ENCODE measurements at regions not wholly inside any gene's neighbourhood (a gene's known extent, or its start where the extent isn't known, plus 50 kb on each side); places are given as distances from the start of the nearest gene placed in this dataset.

DNA sequence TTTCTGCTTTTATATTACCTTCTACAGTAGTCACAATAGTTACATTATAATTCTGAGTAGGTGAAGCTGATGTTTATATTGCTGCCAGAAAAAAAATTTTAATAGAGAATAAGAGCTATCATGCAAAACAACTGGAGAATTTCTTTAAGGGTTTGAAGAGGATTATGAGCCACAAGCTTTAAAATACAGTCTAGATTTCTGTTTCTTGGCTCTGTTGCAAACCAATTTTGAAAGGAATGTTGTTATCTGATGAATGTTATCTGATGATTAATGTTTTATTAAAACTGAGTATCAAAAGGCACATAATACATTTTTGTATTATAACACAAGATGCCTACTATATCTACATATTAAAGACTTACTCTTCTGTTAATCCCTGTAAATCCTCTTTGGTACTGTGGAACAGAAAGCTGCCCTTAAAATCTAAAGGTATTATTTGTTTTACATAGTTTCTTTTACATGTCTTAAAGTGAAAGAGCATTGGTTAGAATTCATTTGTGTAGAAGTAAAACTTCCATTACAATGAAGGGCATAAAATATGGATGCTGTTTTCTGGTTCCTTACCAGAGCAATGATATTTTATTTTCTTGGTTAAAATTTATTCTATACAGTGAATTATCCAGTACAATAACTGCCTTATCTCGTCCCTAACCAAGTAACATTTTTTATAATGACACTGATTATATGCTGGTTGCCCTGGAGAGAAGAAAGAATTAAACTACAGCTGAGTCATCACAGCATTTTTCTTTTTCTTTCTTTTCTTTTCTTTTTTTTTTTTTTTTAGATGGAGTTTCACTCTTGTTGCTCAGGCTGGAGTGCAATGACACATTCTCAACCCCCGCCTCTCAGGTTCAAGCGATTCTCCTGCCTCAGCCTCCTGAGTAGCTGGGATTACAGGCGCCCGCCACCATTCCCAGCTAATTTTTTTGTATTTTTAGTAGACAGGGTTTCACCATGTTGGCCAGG, 205.7 kb downstream of the TANC2 start:
- TF ChIP-seq EP300 (conservative IDR thresholded peaks at IDR 0.05; ENCODE audit: poor library complexity, severe bottlenecking) (no peak), MXI1 (conservative IDR thresholded peaks at IDR 0.05; ENCODE audit: poor library complexity, severe bottlenecking) (no peak), SMC3 (conservative IDR thresholded peaks at IDR 0.05; ENCODE audit: poor library complexity) (no peak), POLR2AphosphoS5 (IDR thresholded peaks at IDR 0.05) (no peak)
- TF ChIP-seq, protein P1, sequence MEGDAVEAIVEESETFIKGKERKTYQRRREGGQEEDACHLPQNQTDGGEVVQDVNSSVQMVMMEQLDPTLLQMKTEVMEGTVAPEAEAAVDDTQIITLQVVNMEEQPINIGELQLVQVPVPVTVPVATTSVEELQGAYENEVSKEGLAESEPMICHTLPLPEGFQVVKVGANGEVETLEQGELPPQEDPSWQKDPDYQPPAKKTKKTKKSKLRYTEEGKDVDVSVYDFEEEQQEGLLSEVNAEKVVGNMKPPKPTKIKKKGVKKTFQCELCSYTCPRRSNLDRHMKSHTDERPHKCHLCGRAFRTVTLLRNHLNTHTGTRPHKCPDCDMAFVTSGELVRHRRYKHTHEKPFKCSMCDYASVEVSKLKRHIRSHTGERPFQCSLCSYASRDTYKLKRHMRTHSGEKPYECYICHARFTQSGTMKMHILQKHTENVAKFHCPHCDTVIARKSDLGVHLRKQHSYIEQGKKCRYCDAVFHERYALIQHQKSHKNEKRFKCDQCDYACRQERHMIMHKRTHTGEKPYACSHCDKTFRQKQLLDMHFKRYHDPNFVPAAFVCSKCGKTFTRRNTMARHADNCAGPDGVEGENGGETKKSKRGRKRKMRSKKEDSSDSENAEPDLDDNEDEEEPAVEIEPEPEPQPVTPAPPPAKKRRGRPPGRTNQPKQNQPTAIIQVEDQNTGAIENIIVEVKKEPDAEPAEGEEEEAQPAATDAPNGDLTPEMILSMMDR (IDR thresholded peaks at IDR 0.05; ENCODE audit: poor library complexity, severe bottlenecking): no peak
